ENCODE measurements at regions not wholly inside any gene's neighbourhood (a gene's known extent, or its start where the extent isn't known, plus 50 kb on each side); places are given as distances from the start of the nearest gene placed in this dataset.
"Not testable (repeated sequence)": the region's sequence is repeated elsewhere in the genome, so short reads cannot be mapped to it uniquely, and the experiment has no call there.

- TF ChIP-seq CTCF (IDR thresholded peaks at IDR 0.05 in 2 of 3, conservative IDR thresholded peaks at IDR 0.05 in 1 of 3; ENCODE audit: borderline replicate concordance in 1 of 3, insufficient read depth in 1 of 3, low read depth in 2 of 3, low read length in 2 of 3); ZNF274 (IDR thresholded peaks at IDR 0.05; ENCODE audit: low read depth, low read length); ZFX (IDR thresholded peaks at IDR 0.05); RAD21 (IDR thresholded peaks at IDR 0.05; ENCODE audit: low read depth); POLR2A (IDR thresholded peaks at IDR 0.05; ENCODE audit: borderline replicate concordance, extremely low read depth, insufficient read depth, insufficient read length); CBX3 (IDR thresholded peaks at IDR 0.05; ENCODE audit: low read depth); ELF1 (IDR thresholded peaks at IDR 0.05; ENCODE audit: borderline replicate concordance, low read depth): not testable (repeated sequence)
- TF ChIP-seq, protein P1, sequence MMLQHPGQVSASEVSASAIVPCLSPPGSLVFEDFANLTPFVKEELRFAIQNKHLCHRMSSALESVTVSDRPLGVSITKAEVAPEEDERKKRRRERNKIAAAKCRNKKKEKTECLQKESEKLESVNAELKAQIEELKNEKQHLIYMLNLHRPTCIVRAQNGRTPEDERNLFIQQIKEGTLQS (IDR thresholded peaks at IDR 0.05) = not testable (repeated sequence)
- TF ChIP-seq POLR2AphosphoS5 (IDR thresholded peaks at IDR 0.05; ENCODE audit: low read depth, low read length) = peak; percentile 51
These were observed 53.6 kb upstream of the ROPN1B start for GRCh38 chr3:125915437-125915787.
